ENCODE measurements at regions not wholly inside any gene's neighbourhood (a gene's known extent, or its start where the extent isn't known, plus 50 kb on each side); places are given as distances from the start of the nearest gene placed in this dataset.

GRCh38 chr11:8747173-8747572 lies 64.6 kb downstream of the RPL27A start:
- TF ChIP-seq, protein P1, sequence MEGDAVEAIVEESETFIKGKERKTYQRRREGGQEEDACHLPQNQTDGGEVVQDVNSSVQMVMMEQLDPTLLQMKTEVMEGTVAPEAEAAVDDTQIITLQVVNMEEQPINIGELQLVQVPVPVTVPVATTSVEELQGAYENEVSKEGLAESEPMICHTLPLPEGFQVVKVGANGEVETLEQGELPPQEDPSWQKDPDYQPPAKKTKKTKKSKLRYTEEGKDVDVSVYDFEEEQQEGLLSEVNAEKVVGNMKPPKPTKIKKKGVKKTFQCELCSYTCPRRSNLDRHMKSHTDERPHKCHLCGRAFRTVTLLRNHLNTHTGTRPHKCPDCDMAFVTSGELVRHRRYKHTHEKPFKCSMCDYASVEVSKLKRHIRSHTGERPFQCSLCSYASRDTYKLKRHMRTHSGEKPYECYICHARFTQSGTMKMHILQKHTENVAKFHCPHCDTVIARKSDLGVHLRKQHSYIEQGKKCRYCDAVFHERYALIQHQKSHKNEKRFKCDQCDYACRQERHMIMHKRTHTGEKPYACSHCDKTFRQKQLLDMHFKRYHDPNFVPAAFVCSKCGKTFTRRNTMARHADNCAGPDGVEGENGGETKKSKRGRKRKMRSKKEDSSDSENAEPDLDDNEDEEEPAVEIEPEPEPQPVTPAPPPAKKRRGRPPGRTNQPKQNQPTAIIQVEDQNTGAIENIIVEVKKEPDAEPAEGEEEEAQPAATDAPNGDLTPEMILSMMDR (conservative IDR thresholded peaks at IDR 0.05 in 1 of 2, IDR thresholded peaks at IDR 0.05 in 1 of 2; ENCODE audit: low read depth in 1 of 2, low read length in 2 of 2): no peak
- TF ChIP-seq EZH2 (IDR thresholded peaks at IDR 0.05; ENCODE audit: low read length, missing control alignments): no peak

All from fibroblast of lung (primary cell).